Mucosa of rectum (tissue), 2 donors: ENCODE measurements at regions not wholly inside any gene's neighbourhood (a gene's known extent, or its start where the extent isn't known, plus 50 kb on each side); places are given as distances from the start of the nearest gene placed in this dataset.

Experiments used
- H3K27ac ChIP-seq, 2 donors: one replicate each; pipeline ENCODE4 v1.7.0; 2013; ENCODE audit warnings: inconsistent platforms in 2 of 2, low read depth in 2 of 2, low read length in 2 of 2
- H3K27me3 ChIP-seq, 2 donors: one replicate each; pipeline ENCODE4 v1.7.0; 2013; ENCODE audit warnings: low read length in 2 of 2; ENCODE audit not compliant: control insufficient read depth in 2 of 2, insufficient read depth in 2 of 2
- H3K36me3 ChIP-seq, 2 donors: one replicate each; pipeline ENCODE4 v1.7.0; 2013; ENCODE audit warnings: low read length in 2 of 2; ENCODE audit not compliant: control insufficient read depth in 2 of 2, insufficient read depth in 2 of 2
- H3K4me1 ChIP-seq, 2 donors: one replicate each; pipeline ENCODE4 v1.7.0; 2013; ENCODE audit warnings: low read length in 2 of 2, mild to moderate bottlenecking in 1 of 2; ENCODE audit not compliant: control insufficient read depth in 2 of 2, insufficient read depth in 2 of 2
- H3K4me3 ChIP-seq, 2 donors: one replicate each; pipeline ENCODE4 v1.7.0; 2013; ENCODE audit warnings: low read length in 2 of 2
- H3K9ac ChIP-seq, 2 donors: one replicate each; pipeline ENCODE4 v1.7.0; 2013; ENCODE audit warnings: low read length in 2 of 2, low read depth in 1 of 2, mild to moderate bottlenecking in 1 of 2
- H3K9me3 ChIP-seq, 2 donors: one replicate each; pipeline ENCODE4 v1.7.0; 2013; ENCODE audit warnings: low read length in 2 of 2; ENCODE audit not compliant: control insufficient read depth in 2 of 2
- donor health status: healthy.
- donor health status: Normal muscosa, but diverticular disease.

GRCh38 chr7:81624650-81625631 is 144.9 kb downstream of the HGF start:
- no peak overlapping the region for H3K4me3 ChIP-seq
- no peaks in the 10 kb centered on the region for H3K4me1 ChIP-seq
- H3K9ac ChIP-seq: no peak overlapping the region
- H3K27ac ChIP-seq: no peak overlapping the region
- H3K27me3 ChIP-seq: no peaks in the 10 kb centered on the region
- no peaks in the 10 kb centered on the region for H3K9me3 ChIP-seq
- H3K36me3 ChIP-seq: no peaks in the 10 kb centered on the region

- Histone ChIP-seq H3K9ac (no peak overlapping the region), H3K4me1 (no peaks in the 10 kb centered on the region), H3K36me3 (no peaks in the 10 kb centered on the region), H3K9me3 (no peaks in the 10 kb centered on the region), H3K4me3 (no peak overlapping the region), H3K27me3 (no peaks in the 10 kb centered on the region), H3K27ac (no peak overlapping the region)
These were observed 145.7 kb downstream of the HGF start for GRCh38 chr7:81624021-81624592.

- Histone ChIP-seq H3K9ac (no peak overlapping the region), H3K4me1 (no peaks in the 10 kb centered on the region), H3K4me3 (no peak overlapping the region), H3K27me3 (no peaks in the 10 kb centered on the region), H3K9me3 (no peaks in the 10 kb centered on the region), H3K36me3 (no peaks in the 10 kb centered on the region), H3K27ac (no peak overlapping the region)
These were observed 146.5 kb downstream of the HGF start for GRCh38 chr7:81623251-81623855.

GRCh38 chr7:81621893-81622292 is 148.0 kb downstream of the HGF start:
- Histone ChIP-seq H3K36me3 (no peaks in the 10 kb centered on the region), H3K27me3 (no peaks in the 10 kb centered on the region), H3K4me3 (no peak overlapping the region), H3K9ac (no peak overlapping the region), H3K9me3 (no peaks in the 10 kb centered on the region), H3K4me1 (no peaks in the 10 kb centered on the region), H3K27ac (no peak overlapping the region)

GRCh38 chr7:81618396-81619014 is 151.3 kb downstream of the HGF start:
- Histone ChIP-seq H3K27ac (no peak overlapping the region), H3K4me1 (no peaks in the 10 kb centered on the region)

GRCh38 chr7:81616951-81617350 is 152.9 kb downstream of the HGF start:
- Histone ChIP-seq H3K9ac (no peak overlapping the region), H3K4me3 (no peak overlapping the region), H3K9me3 (no peaks in the 10 kb centered on the region), H3K27ac (no peak overlapping the region), H3K4me1 (no peaks in the 10 kb centered on the region), H3K36me3 (no peaks in the 10 kb centered on the region), H3K27me3 (no peaks in the 10 kb centered on the region)

More at GRCh38 chr7:81618396-81619014, 151.3 kb downstream of the HGF start:
- Histone ChIP-seq H3K4me3 (no peak overlapping the region), H3K9ac (no peak overlapping the region), H3K9me3 (no peaks in the 10 kb centered on the region), H3K27me3 (no peaks in the 10 kb centered on the region), H3K36me3 (no peaks in the 10 kb centered on the region)

GRCh38 chr7:81611805-81612204 is 158.0 kb downstream of the HGF start:
- Histone ChIP-seq H3K9me3 (no peaks in the 10 kb centered on the region), H3K4me3 (no peak overlapping the region), H3K27ac (no peak overlapping the region), H3K27me3 (no peaks in the 10 kb centered on the region), H3K36me3 (no peaks in the 10 kb centered on the region), H3K9ac (no peak overlapping the region), H3K4me1 (no peaks in the 10 kb centered on the region)

- H3K36me3 ChIP-seq: no peaks in the 10 kb centered on the region
- H3K27ac ChIP-seq: no peak overlapping the region
- H3K4me1 ChIP-seq: no peaks in the 10 kb centered on the region
- no peak overlapping the region for H3K9ac ChIP-seq
- no peaks in the 10 kb centered on the region for H3K9me3 ChIP-seq
- no peaks in the 10 kb centered on the region for H3K27me3 ChIP-seq
- no peak overlapping the region for H3K4me3 ChIP-seq
These were observed 158.8 kb downstream of the HGF start for GRCh38 chr7:81611040-81611439.

GRCh38 chr7:81608748-81609382 is 161.0 kb downstream of the HGF start:
- Histone ChIP-seq H3K9me3 (no peaks in the 10 kb centered on the region), H3K9ac (no peak overlapping the region), H3K27ac (no peak overlapping the region), H3K4me3 (no peak overlapping the region), H3K4me1 (no peaks in the 10 kb centered on the region), H3K27me3 (no peaks in the 10 kb centered on the region), H3K36me3 (no peaks in the 10 kb centered on the region)
